C4-2B (cell line): ENCODE measurements at regions not wholly inside any gene's neighbourhood (a gene's known extent, or its start where the extent isn't known, plus 50 kb on each side); places are given as distances from the start of the nearest gene placed in this dataset.

ENCODE experiments used
- H3K27ac ChIP-seq: fragments of 450-650 bp; 2 replicates; pipeline ENCODE4 v1.5.1; 2017
- CTCF ChIP-seq: fragments of 450-650 bp; conservative IDR thresholded peaks from 2 replicates; pipeline ENCODE4 v1.5.1; 2017; ENCODE audit warnings: mild to moderate bottlenecking
- ZFX ChIP-seq: fragments of 450-650 bp; IDR thresholded peaks from 2 replicates; pipeline ENCODE4 v1.6.1; 2017

GRCh38 chr4:19655666-19656065, 596.0 kb upstream of the SLIT2 start:
- no peak for TF ChIP-seq ZFX
- no peak for TF ChIP-seq CTCF
- H3K27ac ChIP-seq, result no peak overlapping the region

- TF ChIP-seq CTCF, result no peak
- no peak for TF ChIP-seq ZFX
These were observed 600.5 kb upstream of the SLIT2 start for GRCh38 chr4:19650903-19651864.

GRCh38 chr4:19645589-19645988, 606.1 kb upstream of the SLIT2 start:
- no peak overlapping the region for H3K27ac ChIP-seq
- no peak for TF ChIP-seq ZFX
- no peak for TF ChIP-seq CTCF

More at GRCh38 chr4:19650903-19651864, 600.5 kb upstream of the SLIT2 start:
- H3K27ac ChIP-seq, result no peak overlapping the region

GRCh38 chr4:19636451-19636850, 615.3 kb upstream of the SLIT2 start:
- no peak overlapping the region for H3K27ac ChIP-seq
- TF ChIP-seq CTCF, result no peak
- no peak for TF ChIP-seq ZFX

- TF ChIP-seq ZFX, result no peak
- no peak for TF ChIP-seq CTCF
- H3K27ac ChIP-seq, result no peak overlapping the region
These were observed 619.9 kb upstream of the SLIT2 start for GRCh38 chr4:19631814-19632213.

- no peak for TF ChIP-seq CTCF
- TF ChIP-seq ZFX, result no peak
- no peak overlapping the region for H3K27ac ChIP-seq
These were observed 627.8 kb upstream of the SLIT2 start for GRCh38 chr4:19623866-19624265.

- no peak overlapping the region for H3K27ac ChIP-seq
- no peak for TF ChIP-seq ZFX
These were observed 636.5 kb upstream of the SLIT2 start for GRCh38 chr4:19615086-19615689.
